ENCODE measurements at regions not wholly inside any gene's neighbourhood (a gene's known extent, or its start where the extent isn't known, plus 50 kb on each side); places are given as distances from the start of the nearest gene placed in this dataset.

DNA sequence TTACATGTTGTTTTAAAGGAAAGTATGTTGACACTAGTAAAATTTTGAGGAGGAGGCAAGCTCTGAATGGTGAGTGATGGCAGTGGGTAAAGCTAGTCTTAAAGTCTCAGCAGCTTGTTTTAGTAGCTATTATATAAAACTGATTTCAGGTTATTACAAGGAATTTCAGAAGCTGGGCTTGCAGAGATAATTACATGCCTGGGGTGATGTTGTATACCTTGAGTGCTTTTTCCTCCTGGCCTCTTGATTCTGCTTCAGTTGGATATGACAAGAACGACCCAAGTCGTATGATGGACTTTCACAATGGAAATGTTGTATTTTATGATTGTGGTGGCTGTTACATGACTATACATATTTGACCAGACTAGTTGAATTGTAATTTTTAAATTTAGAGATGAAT is 175.5 kb upstream of the ADGRL3 start:
- FAIRE-seq (no peak), DNase-seq (ENCODE audit: low read depth in 1 of 2, low spot score in 2 of 2) (no peak)
- Histone ChIP-seq H3K4me2 (ENCODE audit: insufficient read depth in 1 of 2, low read depth in 2 of 2, low read length in 2 of 2) (no peak overlapping the region), H3K4me3 (ENCODE audit: extremely low read depth in 1 of 4, insufficient read depth in 2 of 4, low read depth in 3 of 4, low read length in 4 of 4) (no peak overlapping the region), H4K5ac (ENCODE audit: insufficient read length, low read depth, low read length) (no peak overlapping the region), H2BK120ac (replicated peaks; ENCODE audit: low read depth, low read length) (no peak overlapping the region), H4K91ac (replicated peaks; ENCODE audit: insufficient read length, low read length) (no peak overlapping the region), H3K27me3 (replicated peaks in 1 of 4; ENCODE audit: control insufficient read depth in 3 of 4, extremely low read depth in 1 of 4, insufficient read depth in 3 of 4, low read length in 3 of 4) (no peaks in the 10 kb centered on the region), H3K56ac (replicated peaks; ENCODE audit: insufficient read length, low read depth, low read length) (no peak overlapping the region), H3K4me1 (replicated peaks in 1 of 4; ENCODE audit: control insufficient read depth in 3 of 4, insufficient read depth in 4 of 4, low read length in 3 of 4) (no peaks in the 10 kb centered on the region), H2BK12ac (ENCODE audit: low read depth, low read length) (no peak overlapping the region), H3K79me1 (ENCODE audit: low read depth, low read length) (no peaks in the 10 kb centered on the region), H2BK15ac (ENCODE audit: low read length) (no peak overlapping the region), H2AFZ (ENCODE audit: low read length) (no peak overlapping the region), H4K20me1 (replicated peaks in 1 of 2; ENCODE audit: control insufficient read depth in 1 of 2, insufficient read depth in 2 of 2, low read length in 2 of 2) (no peaks in the 10 kb centered on the region), H3K9ac (replicated peaks in 1 of 4; ENCODE audit: extremely low read depth in 1 of 4, low read depth in 3 of 4, low read length in 3 of 4) (no peak overlapping the region), H2AK5ac (ENCODE audit: low read depth, low read length) (no peak overlapping the region), H3K14ac (ENCODE audit: insufficient read length) (no peak overlapping the region), H2BK20ac (ENCODE audit: low read length) (no peak overlapping the region), H3K18ac (ENCODE audit: extremely low read depth, low read length) (no peak overlapping the region), H3K4ac (replicated peaks; ENCODE audit: insufficient read length, low read depth, low read length) (no peak overlapping the region), H3K27ac (ENCODE audit: low read depth, low read length) (no peak overlapping the region), H2BK5ac (ENCODE audit: low read depth, low read length) (no peak overlapping the region), H4K8ac (ENCODE audit: extremely low read depth, insufficient read depth, low read length) (no peak overlapping the region), H3K9me3 (ENCODE audit: insufficient read depth in 2 of 2, low read depth in 1 of 2, low read length in 1 of 2) (no peaks in the 10 kb centered on the region), H3K23me2 (ENCODE audit: low read depth, low read length) (no peaks in the 10 kb centered on the region), H3K23ac (ENCODE audit: insufficient read length) (no peak overlapping the region), H3K79me2 (ENCODE audit: control insufficient read depth in 1 of 2, insufficient read depth in 2 of 2, low read length in 2 of 2) (no peaks in the 10 kb centered on the region), H3K36me3 (ENCODE audit: control insufficient read depth in 2 of 4, insufficient read depth in 4 of 4, low read length in 3 of 4) (no peaks in the 10 kb centered on the region)
- ChIA-PET POLR2A (ENCODE audit: partially characterized antibody) (no interaction called here), CTCF (ENCODE audit: partially characterized antibody) (no interaction called here)
- no peak for TF ChIP-seq TCF12 (IDR thresholded peaks at IDR 0.05; ENCODE audit: low read depth, low read length)
- TF ChIP-seq TBP (IDR thresholded peaks at IDR 0.05; ENCODE audit: low read depth, low read length) = no peak
- TF ChIP-seq SAP30 (IDR thresholded peaks at IDR 0.05; ENCODE audit: insufficient read depth, insufficient replicate concordance, low read length) = no peak
- TF ChIP-seq CHD2 (IDR thresholded peaks at IDR 0.05; ENCODE audit: low read length) = no peak
- no peak for TF ChIP-seq CBX8 (IDR thresholded peaks at IDR 0.05; ENCODE audit: borderline replicate concordance, low read depth, low read length)
- TF ChIP-seq EZH2 (IDR thresholded peaks at IDR 0.05; ENCODE audit: low read depth, low read length, severe bottlenecking) = no peak
- TF ChIP-seq SP2 (IDR thresholded peaks at IDR 0.05; ENCODE audit: low read length) = no peak
- no peak for TF ChIP-seq POU5F1 (IDR thresholded peaks at IDR 0.05; ENCODE audit: low read depth, low read length)
- 94% methylated on average over 2 of the region's 2 CpGs; no CpG with 5 or more reads in 1 of the 2 experiments for WGBS, 2 experiments (ENCODE audit: extremely low coverage in 1 of 2, insufficient coverage in 1 of 2, insufficient read length in 1 of 2, insufficient replicate concordance in 2 of 2, low coverage in 1 of 2, low lambda C conversion rate in 2 of 2, missing lambda C conversion rate in 1 of 2)
